OCI-LY1 (cell line): ENCODE measurements at regions not wholly inside any gene's neighbourhood (a gene's known extent, or its start where the extent isn't known, plus 50 kb on each side); places are given as distances from the start of the nearest gene placed in this dataset.

ENCODE experiments used
- H2AFZ ChIP-seq: fragments of 200-600 bp; sonication (generic), shearing (Covaris generic); 2 replicates; pipeline ENCODE4 v1.6.0; 2014; ENCODE audit warnings: antibody characterized with exemption, mild to moderate bottlenecking, low read length
- H3F3A ChIP-seq: fragments of 200-600 bp; sonication (generic), shearing (Covaris generic); 2 replicates; pipeline ENCODE4 v1.6.0; 2014; ENCODE audit warnings: mild to moderate bottlenecking, antibody characterized with exemption, low read length, moderate library complexity; ENCODE audit not compliant: insufficient read depth
- H3K27ac ChIP-seq: fragments of 200-600 bp; sonication (generic); 2 replicates; pipeline ENCODE4 v1.5.1; 2014; ENCODE audit warnings: low read length, mixed run types, mild to moderate bottlenecking, low read depth; ENCODE audit not compliant: poor library complexity, severe bottlenecking
- H3K27me3 ChIP-seq: fragments of 200-600 bp; sonication (generic); 2 replicates; pipeline ENCODE4 v1.6.0; 2014; ENCODE audit warnings: antibody characterized with exemption, mild to moderate bottlenecking, low read length, moderate library complexity; ENCODE audit not compliant: insufficient read depth
- H3K36me3 ChIP-seq: fragments of 200-600 bp; sonication (generic); 2 replicates; pipeline ENCODE4 v1.6.1; 2014; ENCODE audit warnings: mild to moderate bottlenecking, antibody characterized with exemption, low read length, moderate library complexity, mixed read lengths; ENCODE audit not compliant: insufficient read depth
- H3K4me1 ChIP-seq: fragments of 200-600 bp; sonication (generic); 2 replicates; pipeline ENCODE4 v1.5.1; 2014; ENCODE audit warnings: mild to moderate bottlenecking, low read length, moderate library complexity; ENCODE audit not compliant: insufficient read depth, severe bottlenecking
- H3K4me2 ChIP-seq: fragments of 200-600 bp; sonication (generic), shearing (Covaris generic); 2 replicates; pipeline ENCODE4 v1.6.1; 2014; ENCODE audit warnings: low read length
- H3K4me3 ChIP-seq: fragments of 200-600 bp; sonication (generic); 2 replicates; pipeline ENCODE4 v1.5.1; 2014; ENCODE audit warnings: low read length, low read depth, mild to moderate bottlenecking, mixed read lengths; ENCODE audit not compliant: poor library complexity, severe bottlenecking
- H3K79me2 ChIP-seq: fragments of 200-600 bp; shearing (Covaris generic); 2 replicates; pipeline ENCODE4 v1.6.1; 2016; ENCODE audit warnings: mixed run types, low read length, mixed read lengths; ENCODE audit not compliant: insufficient read depth
- H3K9ac ChIP-seq: fragments of 200-600 bp; sonication (generic), shearing (Covaris generic); 2 replicates; pipeline ENCODE4 v1.6.1; 2014; ENCODE audit warnings: mild to moderate bottlenecking, low read length, mixed read lengths
- H3K9me2 ChIP-seq: fragments of 200-600 bp; sonication (generic), shearing (Covaris generic); 2 replicates; pipeline ENCODE4 v1.6.1; 2014; ENCODE audit warnings: low read depth, mild to moderate bottlenecking, low read length, mixed read lengths
- H3K9me3 ChIP-seq: fragments of 200-600 bp; shearing (Covaris generic); 2 replicates; pipeline ENCODE4 v1.6.1; 2014; ENCODE audit warnings: low read length, mixed read lengths
- H4K20me1 ChIP-seq: fragments of 200-600 bp; sonication (generic), shearing (Covaris generic); 2 replicates; pipeline ENCODE4 v1.6.0; 2016; ENCODE audit warnings: mild to moderate bottlenecking, low read length; ENCODE audit not compliant: insufficient read depth
- CTCF ChIP-seq: fragments of 200-600 bp; sonication (generic), shearing (Covaris generic); IDR thresholded peaks from 2 replicates; pipeline ENCODE4 v1.5.1; 2017; ENCODE audit warnings: mild to moderate bottlenecking, antibody characterized with exemption, low read length, moderate library complexity, mixed read lengths
- EZH2 ChIP-seq: fragments of 200-600 bp; sonication (generic), shearing (Covaris generic); IDR thresholded peaks from 2 replicates; pipeline ENCODE4 v1.8.0; 2017; ENCODE audit warnings: borderline replicate concordance, mixed run types, mild to moderate bottlenecking, antibody characterized with exemption, low read length, moderate library complexity, mixed read lengths

- Histone ChIP-seq H3K9ac (no peak overlapping the region), H3K9me3 (no peaks in the 10 kb centered on the region), H3K27ac (no peak overlapping the region), H4K20me1 (no peaks in the 10 kb centered on the region), H3K4me1 (no peaks in the 10 kb centered on the region), H2AFZ (no peak overlapping the region), H3F3A (no peaks in the 10 kb centered on the region), H3K79me2 (no peaks in the 10 kb centered on the region), H3K9me2 (no peaks in the 10 kb centered on the region), H3K4me3 (no peak overlapping the region), H3K27me3 (0 out of 2 replicates have a peak, but pooled peaks cover 5% of the 10 kb centered on the region), H3K36me3 (no peaks in the 10 kb centered on the region), H3K4me2 (no peak overlapping the region)
- TF ChIP-seq EZH2 = no peak
- no peak for TF ChIP-seq CTCF
Observed at GRCh38 chr1:75984781-75985180, 52.6 kb upstream of the ASB17 start.

GRCh38 chr1:75985827-75986226, 53.6 kb upstream of the ASB17 start:
- Histone ChIP-seq H4K20me1 (no peaks in the 10 kb centered on the region), H2AFZ (no peak overlapping the region)

GRCh38 chr1:75986478-75986877, 54.3 kb upstream of the ASB17 start:
- H3F3A ChIP-seq = no peaks in the 10 kb centered on the region

More at GRCh38 chr1:75985827-75986226, 53.6 kb upstream of the ASB17 start:
- Histone ChIP-seq H3K9me2 (no peaks in the 10 kb centered on the region), H3K9ac (no peak overlapping the region), H3F3A (no peaks in the 10 kb centered on the region), H3K9me3 (no peaks in the 10 kb centered on the region), H3K79me2 (no peaks in the 10 kb centered on the region), H3K27me3 (0 out of 2 replicates have a peak, but pooled peaks cover 5% of the 10 kb centered on the region), H3K27ac (no peak overlapping the region), H3K4me3 (no peak overlapping the region), H3K36me3 (no peaks in the 10 kb centered on the region), H3K4me1 (no peaks in the 10 kb centered on the region), H3K4me2 (no peak overlapping the region)
- TF ChIP-seq EZH2 (no peak), CTCF (no peak)

More at GRCh38 chr1:75986478-75986877, 54.3 kb upstream of the ASB17 start:
- H3K27me3 ChIP-seq = 0 out of 2 replicates have a peak, but pooled peaks cover 5% of the 10 kb centered on the region
- no peak overlapping the region for H3K4me3 ChIP-seq
- no peak overlapping the region for H3K27ac ChIP-seq
- H3K9me2 ChIP-seq = no peaks in the 10 kb centered on the region
- H3K9ac ChIP-seq = no peak overlapping the region
- H3K4me1 ChIP-seq = no peaks in the 10 kb centered on the region
- no peak overlapping the region for H2AFZ ChIP-seq
- no peak for TF ChIP-seq CTCF
- TF ChIP-seq EZH2 = no peak
- no peaks in the 10 kb centered on the region for H3K9me3 ChIP-seq
- H3K36me3 ChIP-seq = no peaks in the 10 kb centered on the region
- no peaks in the 10 kb centered on the region for H4K20me1 ChIP-seq
- no peaks in the 10 kb centered on the region for H3K79me2 ChIP-seq
- H3K4me2 ChIP-seq = no peak overlapping the region
